ENCODE measurements at regions not wholly inside any gene's neighbourhood (a gene's known extent, or its start where the extent isn't known, plus 50 kb on each side); places are given as distances from the start of the nearest gene placed in this dataset.

GRCh38 chrX:42535233-42535632, 242.7 kb downstream of the PPP1R2C start:
- no peak for TF ChIP-seq SIN3A (IDR thresholded peaks at IDR 0.05; ENCODE audit: low read depth)
- no peak for TF ChIP-seq ATF3 (IDR thresholded peaks at IDR 0.05)
- no peak for TF ChIP-seq CTCF (IDR thresholded peaks at IDR 0.05 in 2 of 3, conservative IDR thresholded peaks at IDR 0.05 in 1 of 3; ENCODE audit: borderline replicate concordance in 1 of 3, insufficient read depth in 1 of 3, low read depth in 2 of 3, low read length in 2 of 3)
